OCI-LY3 (cell line): ENCODE measurements at regions not wholly inside any gene's neighbourhood (a gene's known extent, or its start where the extent isn't known, plus 50 kb on each side); places are given as distances from the start of the nearest gene placed in this dataset.

Source experiments
- CTCF ChIP-seq: fragments of 200-600, 300-600 bp; sonication (generic); IDR thresholded peaks from 2 replicates; pipeline ENCODE4 v1.5.1; 2014; ENCODE audit warnings: antibody characterized with exemption, low read length, low read depth
- EZH2phosphoT487 ChIP-seq: fragments of 200-600 bp; shearing (Covaris generic); IDR thresholded peaks from 2 replicates; pipeline ENCODE4 v1.6.1; 2018; ENCODE audit warnings: antibody characterized with exemption, mixed run types, low read depth

- TF ChIP-seq EZH2phosphoT487: no peak
- TF ChIP-seq CTCF: no peak
Measured at GRCh38 chr1:30028283-30028682, 695.1 kb downstream of the MATN1 start.
